ENCODE measurements at regions not wholly inside any gene's neighbourhood (a gene's known extent, or its start where the extent isn't known, plus 50 kb on each side); places are given as distances from the start of the nearest gene placed in this dataset.

DNA sequence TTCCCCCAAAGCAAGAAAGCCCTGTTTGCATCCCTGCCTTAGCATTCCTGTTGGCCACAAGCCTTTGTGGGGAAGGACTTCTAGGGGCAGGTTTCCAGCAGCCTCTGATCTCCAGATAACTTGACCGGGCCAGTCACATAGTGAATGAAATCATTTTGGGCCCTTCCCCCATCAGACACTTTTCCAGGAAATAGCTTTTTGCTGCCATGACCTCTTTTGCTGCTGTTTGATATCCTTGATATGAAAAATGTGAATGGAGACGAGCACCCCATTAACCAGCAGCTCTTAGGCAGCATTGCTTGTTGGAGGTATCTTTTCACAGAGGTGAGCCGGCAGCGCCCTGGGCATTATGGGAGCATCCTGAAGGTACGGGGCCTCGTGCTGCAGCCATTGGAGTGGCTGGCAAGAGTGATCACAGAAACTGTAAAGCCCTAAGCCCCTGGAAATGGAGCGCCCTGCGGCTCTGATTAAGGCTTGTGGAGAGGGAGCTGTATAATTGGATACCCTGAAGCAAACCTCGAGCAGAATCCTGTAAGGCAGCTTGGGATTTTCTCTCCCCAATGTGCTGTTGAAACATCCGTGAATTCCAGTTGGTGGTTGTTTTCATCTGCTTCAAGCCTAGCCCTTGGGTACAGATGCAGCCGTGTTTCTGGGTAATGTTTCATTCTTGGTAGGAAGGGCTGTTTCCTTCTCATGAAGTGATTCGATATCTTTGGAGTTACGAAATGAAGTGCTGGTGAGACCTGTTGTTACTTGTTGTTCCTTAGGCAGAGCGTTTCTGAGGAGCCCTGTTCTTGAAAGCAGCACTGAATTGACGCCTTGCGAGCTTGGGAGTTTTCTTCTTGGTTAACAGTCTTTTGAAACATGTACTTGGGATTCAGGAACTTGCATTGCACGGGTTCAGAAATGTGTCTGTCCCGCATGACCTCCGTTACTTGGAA lies 179.0 kb downstream of the PTEN start:
- H3K27ac Mint-ChIP-seq (ENCODE audit: low read depth): peak overlapping the region; percentile 51
- DNase-seq (ENCODE audit: low spot score in 2 of 2) (no peak), ATAC-seq (replicated peaks; ENCODE audit: extremely low read depth, poor library complexity, severe bottlenecking) (no peak)
- H3K4me1 Mint-ChIP-seq: peaks cover 7% of the 10 kb centered on the region
- H3K9me3 Mint-ChIP-seq: no peaks in the 10 kb centered on the region
- H3K36me3 Mint-ChIP-seq (ENCODE audit: insufficient read depth): no peaks in the 10 kb centered on the region
- H3K27me3 Mint-ChIP-seq: no peaks in the 10 kb centered on the region
- H3K4me3 Mint-ChIP-seq: no peak overlapping the region

DNA sequence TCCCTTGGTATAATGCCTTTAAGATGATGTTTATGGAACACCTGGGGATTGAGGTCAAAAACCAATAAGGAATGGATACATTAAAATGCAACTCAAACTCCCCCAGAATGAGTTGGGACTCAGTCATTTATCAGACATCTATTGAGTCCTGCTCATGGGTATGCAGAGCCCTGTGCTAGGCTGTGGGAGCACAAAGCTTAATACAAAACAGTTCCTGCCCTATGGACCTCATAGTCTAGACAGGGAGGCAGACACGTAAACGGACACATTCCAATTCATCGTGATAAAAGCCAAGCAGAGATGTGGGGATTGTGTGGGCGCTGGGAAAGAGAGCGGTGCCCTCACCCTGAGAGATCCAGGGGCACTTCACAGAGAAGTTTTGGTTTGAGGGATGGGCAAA lies 181.7 kb downstream of the PTEN start:
- Mint-ChIP-seq H3K27me3 (no peaks in the 10 kb centered on the region), H3K4me3 (no peak overlapping the region), H3K4me1 (no peaks in the 10 kb centered on the region), H3K36me3 (ENCODE audit: insufficient read depth) (no peaks in the 10 kb centered on the region), H3K9me3 (no peaks in the 10 kb centered on the region), H3K27ac (ENCODE audit: low read depth) (no peak overlapping the region)
- ATAC-seq (replicated peaks; ENCODE audit: extremely low read depth, poor library complexity, severe bottlenecking) (no peak), DNase-seq (ENCODE audit: low spot score in 2 of 2) (no peak)

DNA sequence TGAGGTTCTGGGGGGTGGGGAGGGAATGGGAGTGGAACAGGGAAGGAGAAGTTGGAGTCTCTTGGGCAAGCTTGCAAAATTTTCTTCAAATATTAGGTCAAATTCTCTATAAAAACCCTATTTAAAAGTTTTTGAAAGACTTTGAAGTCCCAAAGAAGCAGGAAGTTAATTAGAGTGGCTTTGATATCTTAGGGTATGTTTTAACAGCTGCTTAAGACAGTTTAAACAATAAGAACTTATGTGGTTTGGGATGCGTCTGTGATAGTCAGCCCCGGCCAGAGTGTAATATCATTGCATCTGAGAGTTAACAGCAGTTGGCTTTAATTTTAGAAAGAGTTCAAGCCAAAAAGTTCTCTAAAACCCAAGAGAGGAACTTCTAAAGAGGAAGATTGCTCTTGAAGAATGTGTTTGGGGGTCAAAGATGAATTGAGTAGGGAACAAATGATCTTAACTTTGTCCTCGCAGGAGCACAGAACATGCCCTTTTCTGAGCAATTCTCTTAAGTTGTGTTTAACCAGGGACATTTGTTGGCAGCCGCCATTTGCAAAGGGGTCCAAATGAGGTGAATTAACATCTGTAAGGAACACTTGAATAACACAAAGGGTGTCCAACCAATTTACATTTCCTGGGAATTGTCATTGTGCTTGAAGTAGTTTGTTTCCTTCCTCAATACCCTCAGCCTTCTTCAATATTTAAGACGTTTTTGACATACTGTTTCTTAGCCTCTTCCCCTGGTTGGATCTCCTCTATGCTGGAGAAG lies 182.4 kb downstream of the PTEN start:
- Mint-ChIP-seq H3K27ac (ENCODE audit: low read depth) (no peak overlapping the region), H3K36me3 (ENCODE audit: insufficient read depth) (no peaks in the 10 kb centered on the region), H3K9me3 (no peaks in the 10 kb centered on the region), H3K4me3 (no peak overlapping the region), H3K27me3 (no peaks in the 10 kb centered on the region), H3K4me1 (no peaks in the 10 kb centered on the region)
- ATAC-seq (replicated peaks; ENCODE audit: extremely low read depth, poor library complexity, severe bottlenecking) (no peak), DNase-seq (ENCODE audit: low spot score in 2 of 2) (no peak)

- no peaks in the 10 kb centered on the region for H3K4me1 Mint-ChIP-seq
- DNase-seq (ENCODE audit: low spot score in 2 of 2) (no peak), ATAC-seq (replicated peaks; ENCODE audit: extremely low read depth, poor library complexity, severe bottlenecking) (no peak)
- H3K27ac Mint-ChIP-seq (ENCODE audit: low read depth): no peak overlapping the region
- no peaks in the 10 kb centered on the region for H3K36me3 Mint-ChIP-seq (ENCODE audit: insufficient read depth)
- no peaks in the 10 kb centered on the region for H3K27me3 Mint-ChIP-seq
- no peak overlapping the region for H3K4me3 Mint-ChIP-seq
- H3K9me3 Mint-ChIP-seq: no peaks in the 10 kb centered on the region
Measured at GRCh38 chr10:88047579-88047978, 184.2 kb downstream of the PTEN start.

DNA sequence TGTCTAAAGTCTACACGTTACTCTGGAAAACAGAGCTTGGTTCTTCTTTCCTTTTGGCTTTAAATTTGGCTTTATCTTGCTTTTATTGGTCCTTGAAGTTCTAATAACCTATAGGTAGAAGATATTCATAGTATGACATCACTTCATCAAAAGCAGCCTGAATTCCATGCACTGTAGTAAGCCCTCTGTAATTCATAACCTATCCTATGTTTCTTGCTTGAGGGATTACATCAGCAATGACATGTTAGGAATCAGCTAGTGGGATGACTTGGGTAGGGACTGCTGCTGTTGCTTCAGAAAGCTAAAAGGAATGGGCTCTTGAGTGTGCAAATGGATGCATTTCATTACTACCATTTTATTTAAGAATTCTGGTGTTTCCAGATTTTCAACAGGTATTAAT lies 184.9 kb downstream of the PTEN start:
- DNase-seq (ENCODE audit: low spot score in 2 of 2) (no peak), ATAC-seq (replicated peaks; ENCODE audit: extremely low read depth, poor library complexity, severe bottlenecking) (no peak)
- Mint-ChIP-seq H3K36me3 (ENCODE audit: insufficient read depth) (no peaks in the 10 kb centered on the region), H3K27ac (ENCODE audit: low read depth) (no peak overlapping the region), H3K4me1 (no peaks in the 10 kb centered on the region), H3K27me3 (no peaks in the 10 kb centered on the region), H3K4me3 (no peak overlapping the region), H3K9me3 (no peaks in the 10 kb centered on the region)

GRCh38 chr10:88049204-88049603 lies 185.8 kb downstream of the PTEN start:
- Mint-ChIP-seq H3K4me1 (no peaks in the 10 kb centered on the region), H3K27ac (ENCODE audit: low read depth) (no peak overlapping the region), H3K4me3 (no peak overlapping the region), H3K9me3 (no peaks in the 10 kb centered on the region), H3K36me3 (ENCODE audit: insufficient read depth) (no peaks in the 10 kb centered on the region), H3K27me3 (no peaks in the 10 kb centered on the region)
- ATAC-seq (replicated peaks; ENCODE audit: extremely low read depth, poor library complexity, severe bottlenecking) (no peak), DNase-seq (ENCODE audit: low spot score in 2 of 2) (no peak)

DNA sequence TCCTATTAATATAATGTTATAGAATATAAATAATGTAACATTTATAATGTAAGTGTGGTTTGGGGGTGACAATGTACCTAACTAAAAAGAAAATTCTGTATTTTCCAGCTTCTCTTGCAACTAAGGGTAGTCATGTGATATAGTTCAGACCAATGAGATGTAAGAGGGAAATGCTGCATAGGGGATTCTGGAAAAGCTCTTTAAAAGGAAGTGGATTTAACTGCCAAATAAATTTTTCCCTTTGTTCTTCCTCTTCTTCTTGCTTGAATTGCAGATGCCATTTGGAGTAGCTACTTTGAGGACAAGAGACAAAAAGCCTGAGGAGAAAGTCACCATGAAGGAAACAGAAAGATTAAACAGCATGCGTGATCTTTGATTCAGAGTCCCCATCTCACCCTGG lies 194.3 kb downstream of the PTEN start:
- no peak overlapping the region for H3K4me3 Mint-ChIP-seq
- H3K27ac Mint-ChIP-seq (ENCODE audit: low read depth): no peak overlapping the region
- H3K36me3 Mint-ChIP-seq (ENCODE audit: insufficient read depth): no peaks in the 10 kb centered on the region

DNA sequence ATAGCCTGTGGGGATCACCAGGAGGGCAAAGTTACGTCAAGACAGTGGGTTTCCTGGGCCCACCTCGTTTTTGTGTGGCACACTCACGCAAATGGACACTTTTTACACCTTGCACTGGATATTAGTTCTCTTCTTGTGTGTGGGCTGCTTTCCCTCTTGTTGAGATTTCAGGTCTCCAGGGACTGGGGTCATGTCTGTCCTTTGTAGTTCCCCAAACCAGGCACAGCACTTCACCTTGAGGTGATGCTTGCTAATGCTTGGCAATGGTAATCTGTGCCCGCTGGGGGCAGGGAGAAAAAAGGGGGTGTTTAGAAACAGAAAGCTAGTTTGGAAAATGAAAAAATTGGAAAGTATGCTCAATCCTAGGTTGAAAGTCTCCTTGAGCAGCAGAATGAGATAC lies 195.3 kb downstream of the PTEN start:
- no peaks in the 10 kb centered on the region for H3K27me3 Mint-ChIP-seq
- H3K4me3 Mint-ChIP-seq: no peak overlapping the region
- peaks cover 13% of the 10 kb centered on the region for H3K4me1 Mint-ChIP-seq
- H3K9me3 Mint-ChIP-seq: peaks cover 8% of the 10 kb centered on the region
- no peak overlapping the region for H3K27ac Mint-ChIP-seq (ENCODE audit: low read depth)
- H3K36me3 Mint-ChIP-seq (ENCODE audit: insufficient read depth): no peaks in the 10 kb centered on the region
- DNase-seq (ENCODE audit: low spot score in 2 of 2) (no peak), ATAC-seq (replicated peaks; ENCODE audit: extremely low read depth, poor library complexity, severe bottlenecking) (no peak)

More for the DNA sequence above, 194.3 kb downstream of the PTEN start:
- Mint-ChIP-seq H3K9me3 (peaks cover 8% of the 10 kb centered on the region), H3K27me3 (no peaks in the 10 kb centered on the region), H3K4me1 (peaks cover 13% of the 10 kb centered on the region)
- DNase-seq (ENCODE audit: low spot score in 2 of 2) (no peak), ATAC-seq (replicated peaks; ENCODE audit: extremely low read depth, poor library complexity, severe bottlenecking) (no peak)

GRCh38 chr10:88059190-88059589 lies 195.8 kb downstream of the PTEN start:
- no peak overlapping the region for H3K27ac Mint-ChIP-seq (ENCODE audit: low read depth)
- peaks cover 8% of the 10 kb centered on the region for H3K9me3 Mint-ChIP-seq
- H3K27me3 Mint-ChIP-seq: no peaks in the 10 kb centered on the region
- H3K36me3 Mint-ChIP-seq (ENCODE audit: insufficient read depth): no peaks in the 10 kb centered on the region
- no peak overlapping the region for H3K4me3 Mint-ChIP-seq
- ATAC-seq (replicated peaks; ENCODE audit: extremely low read depth, poor library complexity, severe bottlenecking): no peak
- peaks cover 13% of the 10 kb centered on the region for H3K4me1 Mint-ChIP-seq
- no peak for DNase-seq (ENCODE audit: low spot score in 2 of 2)

DNA sequence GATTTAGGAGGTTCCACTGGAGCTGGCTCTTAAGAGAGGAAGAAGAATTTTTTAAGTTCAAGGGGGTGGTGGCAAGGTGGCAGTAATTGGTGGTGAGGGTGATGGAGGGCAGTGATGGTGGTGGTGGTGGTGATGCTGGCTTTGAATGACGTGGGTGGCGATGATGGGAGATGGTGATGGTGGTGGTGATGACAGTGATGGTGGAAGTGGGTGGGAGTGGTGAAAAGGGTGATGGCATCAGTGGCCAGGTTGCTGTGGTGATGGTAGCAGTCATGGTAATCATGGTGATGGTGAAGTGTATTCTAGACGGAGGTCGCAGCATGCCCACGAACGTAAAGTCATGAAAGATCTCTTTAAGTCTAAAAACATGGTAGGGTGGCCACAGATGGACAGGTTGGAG lies 197.3 kb downstream of the PTEN start:
- no peaks in the 10 kb centered on the region for H3K27me3 Mint-ChIP-seq
- peaks cover 8% of the 10 kb centered on the region for H3K9me3 Mint-ChIP-seq
- ATAC-seq (replicated peaks; ENCODE audit: extremely low read depth, poor library complexity, severe bottlenecking) (no peak), DNase-seq (ENCODE audit: low spot score in 2 of 2) (no peak)
- H3K4me3 Mint-ChIP-seq: no peak overlapping the region
- H3K36me3 Mint-ChIP-seq (ENCODE audit: insufficient read depth): peaks cover 3% of the 10 kb centered on the region
- peak overlapping the region; percentile 29 for H3K27ac Mint-ChIP-seq (ENCODE audit: low read depth)
- peaks cover 26% of the 10 kb centered on the region for H3K4me1 Mint-ChIP-seq

DNA sequence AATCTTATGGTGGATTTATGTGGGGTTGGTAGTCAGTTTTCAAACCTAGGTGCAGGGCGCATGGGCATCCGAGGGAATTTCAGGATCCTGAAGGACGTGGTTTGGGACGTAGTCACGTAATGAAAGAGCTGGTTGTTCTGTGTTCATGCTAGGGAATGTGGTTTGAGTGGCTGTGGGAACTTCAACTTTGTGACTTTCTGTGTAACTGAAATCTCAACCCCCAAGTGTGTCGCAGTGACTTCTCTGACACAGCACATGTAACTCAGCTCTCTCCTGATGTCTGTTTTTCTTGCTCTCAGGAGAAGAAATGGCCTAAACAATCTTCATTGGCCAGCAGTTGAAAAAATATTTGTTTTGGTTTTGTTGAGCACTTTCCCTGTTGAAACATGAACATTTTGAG lies 199.0 kb downstream of the PTEN start:
- H3K9me3 Mint-ChIP-seq: peaks cover 8% of the 10 kb centered on the region
- no peak overlapping the region for H3K4me3 Mint-ChIP-seq
- ATAC-seq (replicated peaks; ENCODE audit: extremely low read depth, poor library complexity, severe bottlenecking) (no peak), DNase-seq (ENCODE audit: low spot score in 2 of 2) (no peak)
- H3K27ac Mint-ChIP-seq (ENCODE audit: low read depth): no peak overlapping the region
- no peaks in the 10 kb centered on the region for H3K27me3 Mint-ChIP-seq
- H3K36me3 Mint-ChIP-seq (ENCODE audit: insufficient read depth): peaks cover 3% of the 10 kb centered on the region
- H3K4me1 Mint-ChIP-seq: peaks cover 37% of the 10 kb centered on the region

DNA sequence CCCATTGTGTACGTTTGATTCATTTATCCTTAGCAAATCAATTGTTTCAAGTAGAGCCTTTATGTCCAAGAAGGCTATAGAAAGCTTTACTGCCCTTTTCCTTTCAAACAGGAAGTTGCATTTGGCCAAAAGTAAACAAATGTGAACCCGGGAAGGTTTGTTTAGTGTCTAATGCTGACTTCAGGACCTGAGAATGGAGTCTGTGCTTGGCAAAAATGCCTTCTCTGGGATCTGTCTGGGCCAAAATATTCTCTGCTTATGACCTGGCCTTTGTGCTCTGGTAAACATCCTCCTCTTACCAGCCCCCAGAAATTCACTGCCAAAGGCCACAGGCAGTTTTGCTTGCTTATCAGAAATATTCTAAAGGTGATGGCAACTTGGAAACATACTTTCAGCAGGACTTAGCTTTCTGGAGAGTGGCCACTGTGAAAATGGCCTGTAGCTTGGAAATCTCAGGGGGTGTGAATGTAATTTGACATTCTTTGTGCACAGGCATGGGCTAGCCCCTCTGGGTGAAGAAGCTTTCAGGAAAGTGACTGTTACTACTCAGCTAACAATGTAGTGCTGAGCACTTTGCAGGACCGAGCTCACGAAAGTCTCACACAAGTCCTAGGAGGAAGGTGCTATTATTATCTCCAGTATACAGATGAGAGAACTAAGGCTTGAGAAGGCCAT lies 199.5 kb downstream of the PTEN start:
- Mint-ChIP-seq H3K36me3 (ENCODE audit: insufficient read depth) (peaks cover 3% of the 10 kb centered on the region), H3K27me3 (no peaks in the 10 kb centered on the region), H3K4me1 (peaks cover 42% of the 10 kb centered on the region), H3K9me3 (peaks cover 8% of the 10 kb centered on the region), H3K4me3 (no peak overlapping the region), H3K27ac (ENCODE audit: low read depth) (no peak overlapping the region)
- no peak for DNase-seq (ENCODE audit: low spot score in 2 of 2)
- ATAC-seq (replicated peaks; ENCODE audit: extremely low read depth, poor library complexity, severe bottlenecking): no peak
